Smooth muscle cell (in vitro differentiated cells): ENCODE measurements at regions not wholly inside any gene's neighbourhood (a gene's known extent, or its start where the extent isn't known, plus 50 kb on each side); places are given as distances from the start of the nearest gene placed in this dataset.

Source experiments
- DNase-seq: peaks from one replicate; lab custom pipeline; 2025; ENCODE audit not compliant: unreplicated experiment; lab: John Stamatoyannopoulos, UW
- H2AFZ ChIP-seq: fragments of 200-600 bp; sonication (generic); 2 replicates; pipeline ENCODE4 v1.6.0; 2016; ENCODE audit warnings: antibody characterized with exemption, low read depth, mild to moderate bottlenecking
- H3F3A ChIP-seq: fragments of 200-600 bp; sonication (generic); 2 replicates; pipeline ENCODE4 v1.6.0; 2017; ENCODE audit warnings: antibody characterized with exemption, low read depth
- H3K27ac ChIP-seq: fragments of 200-600 bp; sonication (generic); 2 replicates; pipeline ENCODE4 v1.5.1; 2016; ENCODE audit warnings: low read depth, mild to moderate bottlenecking
- H3K27me3 ChIP-seq: fragments of 200-600 bp; sonication (generic); 2 replicates; pipeline ENCODE4 v1.6.1; 2016; ENCODE audit warnings: low read depth, mild to moderate bottlenecking
- H3K36me3 ChIP-seq: fragments of 200-600 bp; sonication (generic); 2 replicates; pipeline ENCODE4 v1.5.1; 2016; ENCODE audit warnings: low read depth
- H3K4me1 ChIP-seq: fragments of 200-600 bp; sonication (generic); 2 replicates; pipeline ENCODE4 v1.5.1; 2016; ENCODE audit warnings: low read depth
- H3K4me2 ChIP-seq: fragments of 200-600 bp; sonication (generic); 2 replicates; pipeline ENCODE4 v1.6.0; 2016; ENCODE audit warnings: mild to moderate bottlenecking
- H3K4me3 ChIP-seq: fragments of 200-600 bp; sonication (generic); 2 replicates; pipeline ENCODE4 v1.5.1; 2016; ENCODE audit warnings: mild to moderate bottlenecking
- H3K79me2 ChIP-seq: fragments of 200-600 bp; sonication (generic); 2 replicates; pipeline ENCODE4 v1.6.0; 2016; ENCODE audit warnings: low read depth, mild to moderate bottlenecking
- H3K9ac ChIP-seq: fragments of 200-600 bp; sonication (generic); 2 replicates; pipeline ENCODE4 v1.6.0; 2016; ENCODE audit warnings: low read depth
- H3K9me3 ChIP-seq: fragments of 200-600 bp; sonication (generic); replicated peaks from 2 replicates; pipeline ENCODE4 v1.5.1; 2016; ENCODE audit warnings: low read depth
- H4K20me1 ChIP-seq: fragments of 200-600 bp; sonication (generic); 2 replicates; pipeline ENCODE4 v1.6.0; 2016; ENCODE audit warnings: low read depth
- WGBS: methylation state at CpG from one replicate; pipeline ENCODE4 v1.1.7; 2016; ENCODE audit warnings: low lambda C conversion rate; 5-methylcytosine and 5-hydroxymethylcytosine counted together
- TF ChIP-seq, protein P1 (sequence below): fragments of 200-600 bp; sonication (generic); IDR thresholded peaks from 2 replicates; pipeline ENCODE4 v1.5.1; 2017; ENCODE audit warnings: borderline replicate concordance, mild to moderate bottlenecking, antibody characterized with exemption; ENCODE audit not compliant: insufficient read depth, poor library complexity, severe bottlenecking

- Histone ChIP-seq H3K79me2 (no peaks in the 10 kb centered on the region), H3K36me3 (no peaks in the 10 kb centered on the region), H3K4me3 (no peak overlapping the region), H3K9ac (no peak overlapping the region), H3K9me3 (no peaks in the 10 kb centered on the region), H3F3A (no peaks in the 10 kb centered on the region), H3K4me1 (peaks cover 7% of the 10 kb centered on the region), H3K4me2 (no peak overlapping the region), H3K27me3 (peaks cover 10% of the 10 kb centered on the region), H3K27ac (no peak overlapping the region), H2AFZ (no peak overlapping the region), H4K20me1 (no peaks in the 10 kb centered on the region)
- no peak for DNase-seq
- 79% methylated on average over 23 of the region's 23 CpGs for WGBS
- TF ChIP-seq, protein P1, sequence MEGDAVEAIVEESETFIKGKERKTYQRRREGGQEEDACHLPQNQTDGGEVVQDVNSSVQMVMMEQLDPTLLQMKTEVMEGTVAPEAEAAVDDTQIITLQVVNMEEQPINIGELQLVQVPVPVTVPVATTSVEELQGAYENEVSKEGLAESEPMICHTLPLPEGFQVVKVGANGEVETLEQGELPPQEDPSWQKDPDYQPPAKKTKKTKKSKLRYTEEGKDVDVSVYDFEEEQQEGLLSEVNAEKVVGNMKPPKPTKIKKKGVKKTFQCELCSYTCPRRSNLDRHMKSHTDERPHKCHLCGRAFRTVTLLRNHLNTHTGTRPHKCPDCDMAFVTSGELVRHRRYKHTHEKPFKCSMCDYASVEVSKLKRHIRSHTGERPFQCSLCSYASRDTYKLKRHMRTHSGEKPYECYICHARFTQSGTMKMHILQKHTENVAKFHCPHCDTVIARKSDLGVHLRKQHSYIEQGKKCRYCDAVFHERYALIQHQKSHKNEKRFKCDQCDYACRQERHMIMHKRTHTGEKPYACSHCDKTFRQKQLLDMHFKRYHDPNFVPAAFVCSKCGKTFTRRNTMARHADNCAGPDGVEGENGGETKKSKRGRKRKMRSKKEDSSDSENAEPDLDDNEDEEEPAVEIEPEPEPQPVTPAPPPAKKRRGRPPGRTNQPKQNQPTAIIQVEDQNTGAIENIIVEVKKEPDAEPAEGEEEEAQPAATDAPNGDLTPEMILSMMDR, result no peak
Measured at GRCh38 chr3:194801461-194802432, 116.1 kb downstream of the FAM43A start.

GRCh38 chr3:194804796-194805195 lies 119.1 kb downstream of the FAM43A start:
- no peaks in the 10 kb centered on the region for H3K36me3 ChIP-seq
- no peaks in the 10 kb centered on the region for H3F3A ChIP-seq

GRCh38 chr3:194805546-194805945 lies 119.9 kb downstream of the FAM43A start:
- Histone ChIP-seq H3F3A (no peaks in the 10 kb centered on the region), H3K9me3 (no peaks in the 10 kb centered on the region), H3K27me3 (peaks cover 10% of the 10 kb centered on the region), H3K9ac (no peak overlapping the region), H3K79me2 (no peaks in the 10 kb centered on the region), H2AFZ (no peak overlapping the region), H3K4me1 (peaks cover 7% of the 10 kb centered on the region), H3K27ac (no peak overlapping the region), H3K4me2 (no peak overlapping the region), H3K36me3 (no peaks in the 10 kb centered on the region), H3K4me3 (no peak overlapping the region), H4K20me1 (no peaks in the 10 kb centered on the region)
- DNase-seq, result no peak
- 68% methylated on average over 4 of the region's 4 CpGs for WGBS
- TF ChIP-seq, protein P1, result no peak

More at GRCh38 chr3:194804796-194805195, 119.1 kb downstream of the FAM43A start:
- WGBS, result 100% methylated on average over 2 of the region's 2 CpGs
- DNase-seq, result no peak
- Histone ChIP-seq H2AFZ (no peak overlapping the region), H3K4me3 (no peak overlapping the region), H3K9me3 (no peaks in the 10 kb centered on the region), H4K20me1 (no peaks in the 10 kb centered on the region), H3K4me2 (no peak overlapping the region), H3K9ac (no peak overlapping the region), H3K79me2 (no peaks in the 10 kb centered on the region), H3K4me1 (peaks cover 7% of the 10 kb centered on the region), H3K27ac (no peak overlapping the region), H3K27me3 (peaks cover 10% of the 10 kb centered on the region)
- TF ChIP-seq, protein P1, result no peak
